ENCODE measurements at regions not wholly inside any gene's neighbourhood (a gene's known extent, or its start where the extent isn't known, plus 50 kb on each side); places are given as distances from the start of the nearest gene placed in this dataset.

DNA sequence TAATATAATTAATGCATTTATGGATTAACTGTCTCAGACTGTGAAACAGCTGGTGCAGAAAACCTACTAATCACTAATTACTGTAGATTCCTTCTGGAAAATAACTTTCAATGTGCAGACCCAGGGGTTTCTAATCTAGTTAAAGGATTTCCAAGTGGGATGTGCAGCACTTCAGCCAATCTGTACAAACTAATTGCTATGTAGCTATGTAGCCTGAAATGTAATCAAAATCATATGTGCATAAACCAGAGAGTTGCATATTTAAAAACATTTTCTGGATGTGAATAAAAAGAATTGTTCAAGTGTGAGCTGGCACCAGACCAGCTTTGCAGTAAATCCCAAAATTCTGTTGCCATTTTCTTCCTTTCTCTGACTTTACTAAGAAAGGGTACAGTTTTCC, 127.5 kb upstream of the CD96 start:
- TF ChIP-seq, protein P1, sequence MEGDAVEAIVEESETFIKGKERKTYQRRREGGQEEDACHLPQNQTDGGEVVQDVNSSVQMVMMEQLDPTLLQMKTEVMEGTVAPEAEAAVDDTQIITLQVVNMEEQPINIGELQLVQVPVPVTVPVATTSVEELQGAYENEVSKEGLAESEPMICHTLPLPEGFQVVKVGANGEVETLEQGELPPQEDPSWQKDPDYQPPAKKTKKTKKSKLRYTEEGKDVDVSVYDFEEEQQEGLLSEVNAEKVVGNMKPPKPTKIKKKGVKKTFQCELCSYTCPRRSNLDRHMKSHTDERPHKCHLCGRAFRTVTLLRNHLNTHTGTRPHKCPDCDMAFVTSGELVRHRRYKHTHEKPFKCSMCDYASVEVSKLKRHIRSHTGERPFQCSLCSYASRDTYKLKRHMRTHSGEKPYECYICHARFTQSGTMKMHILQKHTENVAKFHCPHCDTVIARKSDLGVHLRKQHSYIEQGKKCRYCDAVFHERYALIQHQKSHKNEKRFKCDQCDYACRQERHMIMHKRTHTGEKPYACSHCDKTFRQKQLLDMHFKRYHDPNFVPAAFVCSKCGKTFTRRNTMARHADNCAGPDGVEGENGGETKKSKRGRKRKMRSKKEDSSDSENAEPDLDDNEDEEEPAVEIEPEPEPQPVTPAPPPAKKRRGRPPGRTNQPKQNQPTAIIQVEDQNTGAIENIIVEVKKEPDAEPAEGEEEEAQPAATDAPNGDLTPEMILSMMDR (optimal IDR thresholded peaks at IDR 0.05 in 1 of 3, IDR thresholded peaks at IDR 0.05 in 1 of 3, conservative IDR thresholded peaks at IDR 0.05 in 1 of 3; ENCODE audit: extremely low read depth in 1 of 3, insufficient read depth in 2 of 3, low read length in 3 of 3), result no peak
- no peak for TF ChIP-seq EZH2 (IDR thresholded peaks at IDR 0.05; ENCODE audit: low read length)
